Neuronal stem cell (in vitro differentiated cells): ENCODE measurements at regions not wholly inside any gene's neighbourhood (a gene's known extent, or its start where the extent isn't known, plus 50 kb on each side); places are given as distances from the start of the nearest gene placed in this dataset.

Experiments
- DNase-seq: peaks from one replicate; pipeline ENCODE4 v3.0.0-alpha.2; 2013; ENCODE audit warnings: low spot score
- H2AFZ ChIP-seq: one replicate; pipeline ENCODE4 v1.6.1; 2013; ENCODE audit warnings: mild to moderate bottlenecking, low read length, inconsistent platforms
- H2AK5ac ChIP-seq: 2 replicates; pipeline ENCODE4 v1.6.1; 2013; ENCODE audit warnings: low read depth, mild to moderate bottlenecking, inconsistent platforms, low read length, moderate library complexity, mixed read lengths
- H2BK120ac ChIP-seq: 2 replicates; pipeline ENCODE4 v1.6.1; 2013; ENCODE audit warnings: low read depth, mild to moderate bottlenecking, inconsistent platforms, low read length, moderate library complexity, mixed read lengths
- H2BK12ac ChIP-seq: one replicate; pipeline ENCODE4 v1.6.1; 2013; ENCODE audit warnings: low read length, inconsistent platforms
- H2BK15ac ChIP-seq: 2 replicates; pipeline ENCODE4 v1.6.1; 2013; ENCODE audit warnings: mild to moderate bottlenecking, low read length, inconsistent platforms, mixed read lengths
- H2BK5ac ChIP-seq: one replicate; pipeline ENCODE4 v1.6.1; 2013; ENCODE audit warnings: inconsistent platforms, mild to moderate bottlenecking, low read length, moderate library complexity
- H3K14ac ChIP-seq: one replicate; pipeline ENCODE4 v1.6.1; 2013; ENCODE audit warnings: low read length, inconsistent platforms
- H3K18ac ChIP-seq: 2 replicates; pipeline ENCODE4 v1.6.1; 2013; ENCODE audit warnings: low read length, inconsistent platforms
- H3K23ac ChIP-seq: 2 replicates; pipeline ENCODE4 v1.6.1; 2013; ENCODE audit warnings: low read depth, mild to moderate bottlenecking, mixed read lengths, low read length, inconsistent platforms; ENCODE audit not compliant: poor library complexity
- H3K27ac ChIP-seq: replicated peaks from 3 replicates; pipeline ENCODE4 v1.5.1; 2013; ENCODE audit warnings: low read length, inconsistent platforms
- H3K27me3 ChIP-seq, 3 experiments: 2 replicates each; pipeline ENCODE4 v1.6.1; 2013; ENCODE audit warnings: low read length in 3 of 3, mild to moderate bottlenecking in 2 of 3, inconsistent platforms in 1 of 3, low read depth in 1 of 3, mixed read lengths in 1 of 3, moderate library complexity in 1 of 3; ENCODE audit not compliant: control insufficient read depth in 3 of 3, insufficient read depth in 3 of 3
- H3K36me3 ChIP-seq, 2 donors: replicated peaks in 1 of 2; 2 replicates each; pipeline ENCODE4 v1.6.1; 2013; ENCODE audit warnings: low read length in 2 of 2; ENCODE audit not compliant: control insufficient read depth in 2 of 2, insufficient read depth in 2 of 2
- H3K4ac ChIP-seq: 2 replicates; pipeline ENCODE4 v1.6.1; 2013; ENCODE audit warnings: inconsistent platforms, mild to moderate bottlenecking, low read length, moderate library complexity
- H3K4me1 ChIP-seq, 2 donors: 1 replicate in 1 of 2; 2 replicates in 1 of 2; pipeline ENCODE4 v1.6.1; 2013; ENCODE audit warnings: low read length in 2 of 2, low read depth in 1 of 2; ENCODE audit not compliant: control insufficient read depth in 2 of 2, insufficient read depth in 1 of 2
- H3K4me2 ChIP-seq: one replicate; pipeline ENCODE4 v1.6.1; 2013; ENCODE audit warnings: mild to moderate bottlenecking, low read length, inconsistent platforms; ENCODE audit not compliant: insufficient read depth, poor library complexity, severe bottlenecking
- H3K4me3 ChIP-seq, 2 donors: 2 replicates each; pipeline ENCODE4 v1.5.1; 2013; ENCODE audit warnings: low read length in 2 of 2, mild to moderate bottlenecking in 2 of 2, inconsistent platforms in 1 of 2, moderate library complexity in 1 of 2
- H3K79me1 ChIP-seq: one replicate; pipeline ENCODE4 v1.6.1; 2013; ENCODE audit warnings: low read depth, mild to moderate bottlenecking, inconsistent platforms, low read length, moderate library complexity
- H3K9ac ChIP-seq: one replicate; pipeline ENCODE4 v1.6.1; 2013; ENCODE audit warnings: mild to moderate bottlenecking, low read depth, low read length, inconsistent platforms; ENCODE audit not compliant: poor library complexity
- H3K9me3 ChIP-seq, 2 donors: replicated peaks in 1 of 2; 2 replicates each; pipeline versions ENCODE3 to v1.6.1; 2013; ENCODE audit warnings: low read length in 2 of 2, mild to moderate bottlenecking in 2 of 2, inconsistent platforms in 1 of 2, low read depth in 1 of 2, mixed read lengths in 1 of 2, moderate library complexity in 1 of 2; ENCODE audit not compliant: control insufficient read depth in 2 of 2, insufficient read depth in 1 of 2
- H4K8ac ChIP-seq: one replicate; pipeline ENCODE4 v1.6.1; 2013; ENCODE audit warnings: low read depth, mild to moderate bottlenecking, inconsistent platforms, low read length, moderate library complexity
- H4K91ac ChIP-seq: one replicate; pipeline ENCODE4 v1.6.1; 2013; ENCODE audit warnings: low read length, low read depth, mild to moderate bottlenecking, inconsistent platforms; ENCODE audit not compliant: poor library complexity
- WGBS, 2 donors: extraction: QIAGEN DNeasy Blood & Tissue Kit; methylation state at CpG; one replicate each; pipeline ENCODE4 v1.1.7; 2013; ENCODE audit warnings: missing lambda C conversion rate in 2 of 2, mixed read lengths in 1 of 2; ENCODE audit not compliant: insufficient read length in 2 of 2, insufficient replicate concordance in 1 of 2; ENCODE audit errors: extremely low coverage in 2 of 2; 5-methylcytosine and 5-hydroxymethylcytosine counted together

GRCh38 chr17:71725811-71726210 is 395.0 kb upstream of the SOX9 start:
- Histone ChIP-seq H3K79me1 (no peaks in the 10 kb centered on the region), H3K4ac (no peak overlapping the region), H3K27me3 (no peaks in the 10 kb centered on the region), H2AFZ (no peak overlapping the region), H3K4me1 (no peaks in the 10 kb centered on the region), H4K8ac (no peak overlapping the region), H4K91ac (no peak overlapping the region), H2BK5ac (no peak overlapping the region), H3K4me2 (no peak overlapping the region), H3K9ac (no peak overlapping the region), H3K9me3 (no peaks in the 10 kb centered on the region), H3K14ac (no peak overlapping the region), H3K18ac (no peak overlapping the region), H2AK5ac (no peak overlapping the region), H3K4me3 (no peak overlapping the region), H2BK120ac (no peak overlapping the region), H2BK12ac (no peak overlapping the region), H3K27ac (no peak overlapping the region), H3K36me3 (no peaks in the 10 kb centered on the region), H3K23ac (no peak overlapping the region), H2BK15ac (no peak overlapping the region)
- no peak for DNase-seq
- whole genome bisulfite sequencing, 2 donors: no CpG with 5 or more reads among the region's 3 CpGs

GRCh38 chr17:71726341-71726740 is 394.5 kb upstream of the SOX9 start:
- Histone ChIP-seq H2AFZ (no peak overlapping the region), H2BK120ac (no peak overlapping the region), H2BK12ac (no peak overlapping the region), H2BK5ac (no peak overlapping the region), H3K4ac (no peak overlapping the region), H2BK15ac (no peak overlapping the region), H3K14ac (no peak overlapping the region), H3K27me3 (no peaks in the 10 kb centered on the region), H3K23ac (no peak overlapping the region), H3K79me1 (no peaks in the 10 kb centered on the region), H3K9me3 (no peaks in the 10 kb centered on the region), H2AK5ac (no peak overlapping the region), H3K4me2 (no peak overlapping the region), H3K9ac (no peak overlapping the region), H3K18ac (no peak overlapping the region), H4K91ac (no peak overlapping the region), H3K36me3 (no peaks in the 10 kb centered on the region), H3K4me1 (no peaks in the 10 kb centered on the region), H3K4me3 (no peak overlapping the region), H4K8ac (no peak overlapping the region), H3K27ac (no peak overlapping the region)
- no peak for DNase-seq
- no CpG with 5 or more reads among the region's 5 CpGs for WGBS, 2 donors

- Histone ChIP-seq H2BK120ac (no peak overlapping the region), H2BK12ac (no peak overlapping the region), H3K27me3 (no peaks in the 10 kb centered on the region), H3K36me3 (no peaks in the 10 kb centered on the region), H3K23ac (no peak overlapping the region), H3K4me1 (no peaks in the 10 kb centered on the region), H2AK5ac (no peak overlapping the region), H4K91ac (no peak overlapping the region), H3K14ac (no peak overlapping the region), H3K4me2 (no peak overlapping the region), H3K4me3 (no peak overlapping the region), H2BK15ac (no peak overlapping the region), H3K4ac (no peak overlapping the region), H3K9me3 (no peaks in the 10 kb centered on the region), H4K8ac (no peak overlapping the region), H2AFZ (no peak overlapping the region), H3K79me1 (no peaks in the 10 kb centered on the region), H2BK5ac (no peak overlapping the region), H3K27ac (no peak overlapping the region), H3K18ac (no peak overlapping the region), H3K9ac (no peak overlapping the region)
- WGBS, 2 donors: no CpG with 5 or more reads among the region's 5 CpGs
- no peak for DNase-seq
Observed at GRCh38 chr17:71727292-71727691, 393.5 kb upstream of the SOX9 start.

- H3K36me3 ChIP-seq: no peaks in the 10 kb centered on the region
- no peak overlapping the region for H2BK15ac ChIP-seq
- WGBS, 2 donors: no CpG with 5 or more reads among the region's 3 CpGs
- no peak overlapping the region for H2BK120ac ChIP-seq
- no peak overlapping the region for H2AFZ ChIP-seq
- H3K14ac ChIP-seq: no peak overlapping the region
- no peak overlapping the region for H2BK5ac ChIP-seq
- H3K9me3 ChIP-seq: no peaks in the 10 kb centered on the region
- no peaks in the 10 kb centered on the region for H3K27me3 ChIP-seq
- DNase-seq: no peak
- H3K4ac ChIP-seq: no peak overlapping the region
- no peaks in the 10 kb centered on the region for H3K4me1 ChIP-seq
- H4K8ac ChIP-seq: no peak overlapping the region
- no peaks in the 10 kb centered on the region for H3K79me1 ChIP-seq
- no peak overlapping the region for H2BK12ac ChIP-seq
- H3K27ac ChIP-seq: no peak overlapping the region
- H2AK5ac ChIP-seq: no peak overlapping the region
- H4K91ac ChIP-seq: no peak overlapping the region
- no peak overlapping the region for H3K9ac ChIP-seq
- H3K4me2 ChIP-seq: no peak overlapping the region
- H3K18ac ChIP-seq: no peak overlapping the region
- H3K4me3 ChIP-seq: no peak overlapping the region
- no peak overlapping the region for H3K23ac ChIP-seq
Observed at GRCh38 chr17:71727723-71728122, 393.1 kb upstream of the SOX9 start.
